ENCODE measurements at regions not wholly inside any gene's neighbourhood (a gene's known extent, or its start where the extent isn't known, plus 50 kb on each side); places are given as distances from the start of the nearest gene placed in this dataset.

- no peak for DNase-seq (ENCODE audit: low read depth in 2 of 3, low spot score in 1 of 3)
Observed at GRCh38 chr15:100810831-100811230, 68.8 kb upstream of the ALDH1A3 start.

GRCh38 chr15:100812802-100813201, 66.8 kb upstream of the ALDH1A3 start:
- no peak for DNase-seq (ENCODE audit: low read depth in 2 of 3, low spot score in 1 of 3)

GRCh38 chr15:100818927-100819326, 60.7 kb upstream of the ALDH1A3 start:
- no peak for DNase-seq (ENCODE audit: low read depth in 2 of 3, low spot score in 1 of 3)

GRCh38 chr15:100820528-100820927, 59.1 kb upstream of the ALDH1A3 start:
- DNase-seq (ENCODE audit: low read depth in 2 of 3, low spot score in 1 of 3): no peak

- peak in 1 of 3 donors; percentile 8 for DNase-seq (ENCODE audit: low read depth in 2 of 3, low spot score in 1 of 3)
Observed at GRCh38 chr15:100821327-100821726, 58.3 kb upstream of the ALDH1A3 start.

GRCh38 chr15:100824211-100824610, 55.4 kb upstream of the ALDH1A3 start:
- DNase-seq (ENCODE audit: low read depth in 2 of 3, low spot score in 1 of 3): no peak

- DNase-seq (ENCODE audit: low read depth in 2 of 3, low spot score in 1 of 3): no peak
Observed at GRCh38 chr15:100829457-100829856, 50.2 kb upstream of the ALDH1A3 start.

Measured in stimulated activated CD4-positive, alpha-beta T cell treated with anti-CD3 and anti-CD28 coated beads, Interleukin-12 subunit alpha, Interleukin-12 subunit beta, amount 100 ng/mL, for 48 hours (primary cell).